Kidney (tissue), 13 donors: ENCODE measurements at regions not wholly inside any gene's neighbourhood (a gene's known extent, or its start where the extent isn't known, plus 50 kb on each side); places are given as distances from the start of the nearest gene placed in this dataset.

Experiments used
- DNase-seq, 5 donors: peaks; one replicate each; pipeline ENCODE4 v3.0.0-alpha.2; 2013 to 2020
- FAIRE-seq: peaks from 2 replicates; lab custom pipeline; 2012; peaks lifted over from hg19 to GRCh38; lab: Jason Lieb, UNC
- H3K27ac ChIP-seq, 2 donors: one replicate each; pipeline ENCODE4 v1.7.0; 2013; ENCODE audit warnings: low read depth in 2 of 2, low read length in 2 of 2, inconsistent platforms in 1 of 2
- H3K27me3 ChIP-seq: one replicate; pipeline ENCODE4 v1.7.1; 2013; ENCODE audit warnings: low read length, inconsistent platforms; ENCODE audit not compliant: control insufficient read depth, insufficient read depth
- H3K36me3 ChIP-seq, 3 donors: one replicate each; pipeline versions ENCODE4 v1.7.0 to v1.7.1; 2013; ENCODE audit warnings: low read length in 3 of 3, control low read depth in 1 of 3, inconsistent platforms in 1 of 3; ENCODE audit not compliant: insufficient read depth in 3 of 3, control insufficient read depth in 2 of 3
- H3K4me1 ChIP-seq, 3 donors: one replicate each; pipeline versions ENCODE4 v1.7.0 to v1.7.1; 2013; ENCODE audit warnings: low read length in 3 of 3, inconsistent platforms in 1 of 3, low read depth in 1 of 3; ENCODE audit not compliant: control insufficient read depth in 2 of 3, insufficient read depth in 2 of 3
- H3K4me3 ChIP-seq, 3 donors: one replicate each; pipeline versions ENCODE4 v1.7.0 to v1.8.1; 2013; ENCODE audit warnings: low read length in 3 of 3, control low read depth in 1 of 3, inconsistent platforms in 1 of 3
- H3K9ac ChIP-seq, 3 donors: one replicate each; pipeline versions ENCODE4 v1.7.0 to v1.7.1; 2013; ENCODE audit warnings: low read length in 3 of 3, control low read depth in 1 of 3, inconsistent platforms in 1 of 3
- H3K9me3 ChIP-seq, 3 donors: one replicate each; pipeline versions ENCODE4 v1.7.0 to v1.7.1; 2013; ENCODE audit warnings: low read length in 3 of 3, control low read depth in 1 of 3, inconsistent platforms in 1 of 3; ENCODE audit not compliant: control insufficient read depth in 2 of 3, insufficient read depth in 1 of 3
- CTCF ChIP-seq: IDR thresholded peaks from 3 replicates; pipeline ENCODE4 v1.5.1; 2012; ENCODE audit warnings: mild to moderate bottlenecking, moderate library complexity, borderline replicate concordance; ENCODE audit not compliant: insufficient read depth; ENCODE audit errors: extremely low read depth
- intact Hi-C: fragments of 100-400 bp; cut with DNase I; formaldehyde crosslinking; loops from one replicate; pipeline ENCODE4 v1.11.1; 2022
- donor health status: control.
- donor health status: control.
- donor health status: control.
- donor health status: control.
- donor health status: control.
- donor health status: DM: yes; HTN: yes; CAD: no.
- donor health status: Normal renal cell carcinoma (clear cell type).

DNA sequence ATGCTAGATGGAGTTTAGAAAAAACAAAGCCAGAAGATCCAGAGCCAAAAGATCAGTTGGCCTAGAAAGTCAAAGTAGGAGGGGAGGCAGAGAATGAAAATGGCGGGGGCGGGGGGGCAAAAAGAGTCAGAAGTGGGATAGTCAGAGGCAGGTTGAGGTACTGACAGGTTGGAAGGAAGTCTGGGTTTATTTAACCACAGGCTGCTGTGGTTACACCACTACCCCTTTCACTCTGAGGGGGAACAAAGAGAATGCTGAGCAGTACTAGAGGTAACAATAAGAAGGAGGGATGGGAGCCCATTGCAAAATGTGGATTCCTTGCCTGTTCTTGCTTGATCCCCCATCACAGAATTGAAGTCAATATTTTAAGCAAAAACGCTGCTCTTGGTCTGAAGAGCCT is 111.8 kb downstream of the CAVIN4 start:
- H3K27me3 ChIP-seq: no peaks in the 10 kb centered on the region
- no peak overlapping the region for H3K27ac ChIP-seq
- no peak overlapping the region for H3K9ac ChIP-seq
- no peaks in the 10 kb centered on the region for H3K9me3 ChIP-seq
- no peak for DNase-seq
- H3K4me1 ChIP-seq: no peaks in the 10 kb centered on the region
- no peak overlapping the region for H3K4me3 ChIP-seq
- H3K36me3 ChIP-seq: no peaks in the 10 kb centered on the region
- FAIRE-seq: no peak
- intact Hi-C loops: no loop called here
- no peak for TF ChIP-seq CTCF

DNA sequence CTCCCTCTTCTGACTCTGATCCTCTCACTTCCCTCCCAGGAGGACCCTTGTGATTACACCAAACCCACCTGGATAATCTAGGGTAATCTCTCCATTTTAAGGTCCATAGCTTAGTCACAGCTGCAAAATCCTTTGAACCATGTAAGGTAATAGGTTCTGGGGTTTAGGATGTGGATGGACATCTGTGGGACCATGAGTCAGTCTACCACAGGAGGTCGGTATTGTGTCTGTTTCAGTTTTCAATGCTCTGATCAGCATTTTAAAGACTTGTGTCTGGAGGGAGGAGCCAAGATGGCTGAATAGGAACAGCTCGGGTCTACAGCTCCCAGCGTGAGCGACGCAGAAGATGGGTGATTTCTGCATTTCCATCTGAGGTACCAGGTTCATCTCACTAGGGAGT is 112.6 kb downstream of the CAVIN4 start:
- Histone ChIP-seq H3K9me3 (no peaks in the 10 kb centered on the region), H3K9ac (no peak overlapping the region), H3K4me3 (no peak overlapping the region), H3K27me3 (no peaks in the 10 kb centered on the region), H3K4me1 (no peaks in the 10 kb centered on the region), H3K27ac (no peak overlapping the region), H3K36me3 (no peaks in the 10 kb centered on the region)
- TF ChIP-seq CTCF: no peak
- FAIRE-seq: no peak
- no peak for DNase-seq
- intact Hi-C loops: no loop called here

DNA sequence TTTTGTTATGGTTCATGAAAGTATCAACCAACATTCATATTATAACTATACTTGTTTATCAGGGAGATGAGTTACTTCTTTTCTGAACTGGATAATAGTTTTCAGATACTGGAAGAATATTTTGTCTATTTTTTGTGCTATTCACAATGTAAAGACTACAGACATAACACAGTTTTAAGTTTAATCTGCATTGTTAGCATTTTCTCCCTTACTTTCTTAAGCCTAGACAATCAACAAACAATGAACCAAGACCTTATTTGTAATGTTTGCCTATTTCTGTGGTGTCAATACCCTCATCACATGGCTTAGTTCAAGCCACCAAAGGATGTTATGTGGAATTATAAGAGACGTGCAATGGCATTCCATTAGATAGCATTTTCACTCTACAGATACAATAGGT is 119.5 kb downstream of the CAVIN4 start:
- Histone ChIP-seq H3K27me3 (no peaks in the 10 kb centered on the region), H3K27ac (no peak overlapping the region), H3K36me3 (no peaks in the 10 kb centered on the region), H3K4me3 (no peak overlapping the region), H3K4me1 (no peaks in the 10 kb centered on the region), H3K9ac (no peak overlapping the region), H3K9me3 (no peaks in the 10 kb centered on the region)
- intact Hi-C loops: no loop called here
- FAIRE-seq (no peak), DNase-seq (no peak)
- no peak for TF ChIP-seq CTCF

DNA sequence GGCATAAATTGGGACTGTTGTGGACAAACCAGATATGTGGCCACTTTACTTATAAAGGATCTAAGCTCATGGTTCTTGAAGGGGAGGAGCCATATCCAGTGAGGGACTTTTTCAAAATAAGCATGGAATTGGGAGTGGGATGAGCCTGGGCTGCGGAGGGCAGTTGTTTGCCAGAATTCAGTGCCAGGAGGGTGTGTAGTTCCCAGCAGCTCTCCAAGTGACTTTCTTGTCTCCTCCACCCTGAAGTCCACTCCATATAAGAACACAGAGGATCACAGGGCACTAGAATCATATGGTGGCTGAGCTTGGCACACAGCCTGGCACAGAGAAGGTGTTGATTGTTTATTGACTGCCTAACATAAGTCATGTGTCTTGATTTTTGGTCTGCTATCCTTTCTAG is 121.1 kb downstream of the CAVIN4 start:
- no peak overlapping the region for H3K4me3 ChIP-seq
- H3K27me3 ChIP-seq: no peaks in the 10 kb centered on the region
- no peak overlapping the region for H3K27ac ChIP-seq
- no peak overlapping the region for H3K9ac ChIP-seq
- TF ChIP-seq CTCF: no peak
- no peaks in the 10 kb centered on the region for H3K4me1 ChIP-seq
- intact Hi-C loops: no loop called here
- DNase-seq: no peak
- no peak for FAIRE-seq
- H3K9me3 ChIP-seq: no peaks in the 10 kb centered on the region
- H3K36me3 ChIP-seq: no peaks in the 10 kb centered on the region
